IMR-90 (cell line): ENCODE measurements at regions not wholly inside any gene's neighbourhood (a gene's known extent, or its start where the extent isn't known, plus 50 kb on each side); places are given as distances from the start of the nearest gene placed in this dataset.

Experiments
- ATAC-seq: fragments of 200-7000 bp; cut with Tn5 transposase; 2 replicates; pipeline ENCODE4 v1.9.1; 2020; ENCODE audit warnings: low read depth, mild to moderate bottlenecking, moderate library complexity
- BruUV-seq: library from RNA; stranded (reverse); fragments of 400-500 nt; replicated peaks from 2 replicates; lab custom pipeline; 2021; lab: Mats Ljungman, UMichigan
- CTCF ChIA-PET: fragments of 300-600 bp; formaldehyde crosslinking; extraction: SDS; loops from one replicate; lab custom pipeline; 2021; ENCODE audit warnings: antibody characterized with exemption; lab: Yijun Ruan, JAX
- POLR2A ChIA-PET: fragments of 300-600 bp; sonication (Branson Sonifier 250); formaldehyde crosslinking; loops from one replicate; lab custom pipeline; 2022; ENCODE audit warnings: antibody characterized with exemption; ENCODE audit not compliant: unreplicated experiment; lab: Charles Lee
- DNase-seq: peaks from one replicate; pipeline ENCODE4 v3.0.0; 2013
- H2AFZ ChIP-seq: replicated peaks from 2 replicates; pipeline ENCODE3; 2013; ENCODE audit warnings: low read length, mild to moderate bottlenecking; ENCODE audit not compliant: poor library complexity
- H2AK5ac ChIP-seq: 2 replicates; pipeline ENCODE4 v1.6.1; 2013; ENCODE audit warnings: low read depth, low read length, inconsistent platforms
- H2AK9ac ChIP-seq: replicated peaks from 2 replicates; pipeline ENCODE3; 2013; ENCODE audit warnings: mild to moderate bottlenecking, low read depth, low read length, moderate library complexity; ENCODE audit not compliant: poor library complexity
- H2BK120ac ChIP-seq: 2 replicates; pipeline ENCODE4 v1.6.1; 2013; ENCODE audit warnings: low read depth, low read length, inconsistent platforms
- H2BK15ac ChIP-seq: 3 replicates; pipeline ENCODE4 v1.6.1; 2013; ENCODE audit warnings: low read depth, low read length, inconsistent platforms
- H2BK20ac ChIP-seq: 2 replicates; pipeline ENCODE4 v1.6.1; 2013; ENCODE audit warnings: low read depth, mild to moderate bottlenecking, inconsistent platforms, low read length, moderate library complexity
- H2BK5ac ChIP-seq: 2 replicates; pipeline ENCODE4 v1.6.1; 2013; ENCODE audit warnings: mild to moderate bottlenecking, low read depth, low read length, inconsistent platforms; ENCODE audit not compliant: poor library complexity, severe bottlenecking
- H3K14ac ChIP-seq: replicated peaks from 2 replicates; pipeline ENCODE4 v1.6.1; 2013; ENCODE audit warnings: low read depth, low read length, inconsistent platforms
- H3K18ac ChIP-seq: 2 replicates; pipeline ENCODE4 v1.6.1; 2013; ENCODE audit warnings: low read depth, low read length, control low read depth
- H3K23ac ChIP-seq: 2 replicates; pipeline ENCODE4 v1.6.1; 2013; ENCODE audit warnings: low read depth, low read length, inconsistent platforms
- H3K27ac ChIP-seq: 2 replicates; pipeline ENCODE4 v1.5.1; 2013; ENCODE audit warnings: mild to moderate bottlenecking, control low read depth, low read length; ENCODE audit not compliant: insufficient read depth
- H3K27me3 ChIP-seq: 2 replicates; pipeline ENCODE4 v1.6.1; 2013; ENCODE audit warnings: low read length; ENCODE audit not compliant: control insufficient read depth, insufficient read depth
- H3K36me3 ChIP-seq: 2 replicates; pipeline ENCODE4 v1.6.1; 2013; ENCODE audit warnings: low read length, mixed read lengths; ENCODE audit not compliant: control insufficient read depth, insufficient read depth
- H3K4ac ChIP-seq: 2 replicates; pipeline ENCODE4 v1.6.1; 2013; ENCODE audit warnings: low read depth, low read length, inconsistent platforms
- H3K4me1 ChIP-seq: 2 replicates; pipeline ENCODE4 v1.6.1; 2013; ENCODE audit warnings: low read length, mixed read lengths; ENCODE audit not compliant: control insufficient read depth, insufficient read depth
- H3K4me2 ChIP-seq: 2 replicates; pipeline ENCODE4 v1.6.1; 2013; ENCODE audit warnings: low read depth, mild to moderate bottlenecking, control low read depth, low read length, moderate library complexity
- H3K4me3 ChIP-seq: 2 replicates; pipeline ENCODE4 v1.5.1; 2013; ENCODE audit warnings: low read depth, mild to moderate bottlenecking, control low read depth, low read length, moderate library complexity; ENCODE audit not compliant: insufficient read depth
- H3K56ac ChIP-seq: 2 replicates; pipeline ENCODE4 v1.6.1; 2013; ENCODE audit warnings: low read length, inconsistent platforms; ENCODE audit not compliant: insufficient read depth; ENCODE audit errors: extremely low read depth
- H3K79me1 ChIP-seq, 2 experiments: 2 replicates each; pipeline ENCODE4 v1.6.1; 2013; ENCODE audit warnings: low read length in 2 of 2, inconsistent platforms in 1 of 2, low read depth in 1 of 2
- H3K9ac ChIP-seq: 2 replicates; pipeline ENCODE4 v1.6.1; 2013; ENCODE audit warnings: low read depth, low read length, control low read depth
- H3K9me1 ChIP-seq: 2 replicates; pipeline ENCODE4 v1.6.1; 2013; ENCODE audit warnings: low read length, inconsistent platforms; ENCODE audit not compliant: insufficient read depth
- H3K9me3 ChIP-seq: 2 replicates; pipeline ENCODE4 v1.6.1; 2013; ENCODE audit warnings: low read length; ENCODE audit not compliant: control insufficient read depth, insufficient read depth
- H4K20me1 ChIP-seq: 2 replicates; pipeline ENCODE4 v1.6.1; 2013; ENCODE audit warnings: low read length, inconsistent platforms; ENCODE audit not compliant: insufficient read depth
- H4K5ac ChIP-seq: 2 replicates; pipeline ENCODE4 v1.6.1; 2013; ENCODE audit warnings: mild to moderate bottlenecking, low read depth, low read length, control low read depth
- H4K8ac ChIP-seq, 2 experiments: 2 replicates each; pipeline ENCODE4 v1.6.1; 2013; ENCODE audit warnings: low read depth in 2 of 2, low read length in 2 of 2, control low read depth in 1 of 2, inconsistent platforms in 1 of 2
- H4K91ac ChIP-seq: 2 replicates; pipeline ENCODE4 v1.6.1; 2013; ENCODE audit warnings: low read depth, low read length, inconsistent platforms; ENCODE audit not compliant: insufficient read depth
- CEBPB ChIP-seq: IDR thresholded peaks from 2 replicates; pipeline ENCODE4 v1.6.1; 2012; ENCODE audit warnings: low read depth, low read length, improper control_type of control experiment
- RAD21 ChIP-seq: IDR thresholded peaks from 2 replicates; pipeline ENCODE4 v1.6.1; 2012; ENCODE audit warnings: low read length, improper control_type of control experiment
- WGBS, 2 experiments: methylation state at CpG; one replicate each; pipeline versions ENCODE4 v1.1.5 to v1.1.7; 2013; ENCODE audit warnings: missing lambda C conversion rate in 2 of 2; ENCODE audit not compliant: insufficient read length in 1 of 2; ENCODE audit errors: extremely low coverage in 2 of 2; 5-methylcytosine and 5-hydroxymethylcytosine counted together
- dilution Hi-C: fragments of 300-500 bp; cut with HindIII; formaldehyde crosslinking; loops from one replicate; pipeline ENCODE4 v1.14.3; 2018; ENCODE audit warnings: low sequenced_read_pairs; ENCODE audit not compliant: unreplicated experiment
- in situ Hi-C: fragments of 300-500 bp; cut with MboI; formaldehyde crosslinking; loops from 3 replicates; pipeline ENCODE4 v1.14.3; 2019; ENCODE audit warnings: low sequenced_read_pairs, inconsistent platforms, mixed read lengths
- intact Hi-C: fragments of 100-400 bp; cut with micrococcal nuclease; formaldehyde crosslinking; loops from 2 replicates; pipeline ENCODE4 v1.10.0; 2022

GRCh38 chr4:100103671-100104070, 86.6 kb downstream of the DDIT4L start:
- in situ Hi-C loops (no loop called here), dilution Hi-C loops (no loop called here), intact Hi-C loops (no loop called here)
- H3K4ac ChIP-seq, result no peak overlapping the region
- no peak overlapping the region for H3K9ac ChIP-seq
- no peaks in the 10 kb centered on the region for H3K79me1 ChIP-seq
- no peak overlapping the region for H2AK5ac ChIP-seq
- H3K18ac ChIP-seq, result no peak overlapping the region
- peak; percentile 42; the same call in 1 of the 2 replicates for TF ChIP-seq CEBPB
- no peak for TF ChIP-seq RAD21
- no peak overlapping the region for H3K27ac ChIP-seq
- BruUV-seq, result no TSS peak
- H4K20me1 ChIP-seq, result no peaks in the 10 kb centered on the region
- WGBS, 2 experiments, result no CpG with 5 or more reads among the region's 1 CpG
- H3K27me3 ChIP-seq, result peaks cover 2% of the 10 kb centered on the region; the same call in 1 of the 2 replicates
- H3K23ac ChIP-seq, result no peak overlapping the region
- CTCF ChIA-PET, result interaction anchor here (1.9 kb wide), 1 partner anchor 10 kb away, joined by 5 read pairs; no protein-coding TSS in a partner anchor
- POLR2A ChIA-PET, result no interaction called here
- no peaks in the 10 kb centered on the region for H3K9me1 ChIP-seq
- no peaks in the 10 kb centered on the region for H3K36me3 ChIP-seq
- H3K56ac ChIP-seq, result no peak overlapping the region
- no peak overlapping the region for H2BK5ac ChIP-seq
- H2BK120ac ChIP-seq, result no peak overlapping the region
- no peaks in the 10 kb centered on the region for H3K4me1 ChIP-seq
- H3K9me3 ChIP-seq, result no peaks in the 10 kb centered on the region
- H3K4me3 ChIP-seq, result no peak overlapping the region
- no peak overlapping the region for H3K14ac ChIP-seq
- H4K5ac ChIP-seq, result no peak overlapping the region
- no peak overlapping the region for H4K8ac ChIP-seq
- H2BK20ac ChIP-seq, result no peak overlapping the region
- H4K91ac ChIP-seq, result no peak overlapping the region
- H2AFZ ChIP-seq, result no peak overlapping the region
- H3K4me2 ChIP-seq, result no peak overlapping the region
- no peak overlapping the region for H2AK9ac ChIP-seq
- ATAC-seq (no peak), DNase-seq (no peak)
- no peak overlapping the region for H2BK15ac ChIP-seq
